ENCODE measurements at regions not wholly inside any gene's neighbourhood (a gene's known extent, or its start where the extent isn't known, plus 50 kb on each side); places are given as distances from the start of the nearest gene placed in this dataset.

DNA sequence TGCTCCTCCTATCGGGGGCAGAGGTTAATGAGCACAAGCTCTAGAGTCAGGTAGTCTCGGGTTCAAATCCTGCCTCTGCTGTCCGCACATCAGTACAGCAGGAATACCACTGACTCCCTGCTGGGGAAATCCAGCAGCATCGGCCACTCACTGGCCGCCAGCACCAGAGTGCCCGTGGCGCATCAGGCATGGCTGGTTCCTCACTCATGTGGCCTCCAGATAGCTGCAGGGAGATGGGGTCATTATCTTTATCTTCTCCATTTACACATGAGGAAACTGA is 137.6 kb upstream of the COL5A1 start:
- no peak overlapping the region for H2AFZ ChIP-seq (ENCODE audit: low read depth, low read length)
- no peaks in the 10 kb centered on the region for H4K20me1 ChIP-seq (ENCODE audit: insufficient read depth)
- H3K9me3 ChIP-seq (ENCODE audit: low read length): no peaks in the 10 kb centered on the region
- no peaks in the 10 kb centered on the region for H3F3A ChIP-seq (ENCODE audit: insufficient read depth, low read length, poor library complexity, severe bottlenecking)
- H3K27me3 ChIP-seq (ENCODE audit: insufficient read depth, low read depth, low read length): no peaks in the 10 kb centered on the region
- no peak overlapping the region for H3K27ac ChIP-seq (ENCODE audit: low read length)
- H3K36me3 ChIP-seq (ENCODE audit: insufficient read depth, low read length): no peaks in the 10 kb centered on the region
- TF ChIP-seq MXI1 (conservative IDR thresholded peaks at IDR 0.05; ENCODE audit: poor library complexity, severe bottlenecking): no peak
- no peak for TF ChIP-seq CTCF (IDR thresholded peaks at IDR 0.05; ENCODE audit: poor library complexity, severe bottlenecking)
- no peak for TF ChIP-seq REST (IDR thresholded peaks at IDR 0.05; ENCODE audit: borderline replicate concordance)
- TF ChIP-seq EP300 (conservative IDR thresholded peaks at IDR 0.05; ENCODE audit: poor library complexity, severe bottlenecking): no peak
- no peak for TF ChIP-seq EZH2 (IDR thresholded peaks at IDR 0.05; ENCODE audit: borderline replicate concordance, insufficient read depth, low read length, poor library complexity, severe bottlenecking)
- TF ChIP-seq POLR2AphosphoS5 (IDR thresholded peaks at IDR 0.05): no peak
- TF ChIP-seq TAF1 (IDR thresholded peaks at IDR 0.05; ENCODE audit: low read depth): no peak
- TF ChIP-seq RAD21 (conservative IDR thresholded peaks at IDR 0.05): no peak
- TF ChIP-seq SMC3 (conservative IDR thresholded peaks at IDR 0.05; ENCODE audit: poor library complexity): no peak
- H3K9me2 ChIP-seq (ENCODE audit: insufficient read depth, low read length): no peaks in the 10 kb centered on the region
- H3K4me3 ChIP-seq (ENCODE audit: low read length): no peak overlapping the region
- H3K9ac ChIP-seq (ENCODE audit: low read length): no peak overlapping the region
- H3K79me2 ChIP-seq (replicated peaks; ENCODE audit: insufficient read depth, low read length): no peaks in the 10 kb centered on the region
- no peak overlapping the region for H3K4me2 ChIP-seq (ENCODE audit: low read length)

- no peaks in the 10 kb centered on the region for H3K27me3 ChIP-seq (ENCODE audit: insufficient read depth, low read depth, low read length)
- H3K79me2 ChIP-seq (replicated peaks; ENCODE audit: insufficient read depth, low read length): no peaks in the 10 kb centered on the region
- no peak overlapping the region for H3K4me2 ChIP-seq (ENCODE audit: low read length)
- no peak for TF ChIP-seq REST (IDR thresholded peaks at IDR 0.05; ENCODE audit: borderline replicate concordance)
- TF ChIP-seq TAF1 (IDR thresholded peaks at IDR 0.05; ENCODE audit: low read depth): no peak
- TF ChIP-seq CTCF (IDR thresholded peaks at IDR 0.05; ENCODE audit: poor library complexity, severe bottlenecking): no peak
- TF ChIP-seq SMC3 (conservative IDR thresholded peaks at IDR 0.05; ENCODE audit: poor library complexity): no peak
- no peak for TF ChIP-seq RAD21 (conservative IDR thresholded peaks at IDR 0.05)
- no peak for TF ChIP-seq MXI1 (conservative IDR thresholded peaks at IDR 0.05; ENCODE audit: poor library complexity, severe bottlenecking)
- no peak for TF ChIP-seq EP300 (conservative IDR thresholded peaks at IDR 0.05; ENCODE audit: poor library complexity, severe bottlenecking)
- TF ChIP-seq EZH2 (IDR thresholded peaks at IDR 0.05; ENCODE audit: borderline replicate concordance, insufficient read depth, low read length, poor library complexity, severe bottlenecking): no peak
- TF ChIP-seq POLR2AphosphoS5 (IDR thresholded peaks at IDR 0.05): no peak
- H2AFZ ChIP-seq (ENCODE audit: low read depth, low read length): no peak overlapping the region
- no peaks in the 10 kb centered on the region for H3K9me3 ChIP-seq (ENCODE audit: low read length)
- no peak overlapping the region for H3K9ac ChIP-seq (ENCODE audit: low read length)
- no peaks in the 10 kb centered on the region for H3K9me2 ChIP-seq (ENCODE audit: insufficient read depth, low read length)
- H3K36me3 ChIP-seq (ENCODE audit: insufficient read depth, low read length): no peaks in the 10 kb centered on the region
- no peaks in the 10 kb centered on the region for H3F3A ChIP-seq (ENCODE audit: insufficient read depth, low read length, poor library complexity, severe bottlenecking)
- H3K27ac ChIP-seq (ENCODE audit: low read length): no peak overlapping the region
- no peak overlapping the region for H3K4me3 ChIP-seq (ENCODE audit: low read length)
- no peaks in the 10 kb centered on the region for H4K20me1 ChIP-seq (ENCODE audit: insufficient read depth)
Observed at GRCh38 chr9:134505032-134505431, 136.6 kb upstream of the COL5A1 start.
